Activated B cell treated with CpG ODN at 0.5 μM for 24 hours (primary cell): ENCODE measurements at regions not wholly inside any gene's neighbourhood (a gene's known extent, or its start where the extent isn't known, plus 50 kb on each side); places are given as distances from the start of the nearest gene placed in this dataset.
"Not testable (repeated sequence)": the region's sequence is repeated elsewhere in the genome, so short reads cannot be mapped to it uniquely, and the experiment has no call there.

ENCODE experiments used
- ATAC-seq: fragments of 200-7000 bp; cut with Tn5 transposase; one replicate; pipeline ENCODE4 v1.10.0; 2021; ENCODE audit warnings: low read depth, mild to moderate bottlenecking, moderate library complexity
- CTCF ChIA-PET: fragments of 350-600 bp; sonication (Branson Sonifier 250); formaldehyde crosslinking; loops from one replicate; lab custom pipeline; 2021; ENCODE audit warnings: antibody characterized with exemption; lab: Charles Lee
- POLR2A ChIA-PET: fragments of 350-600 bp; sonication (Branson Sonifier 250); formaldehyde crosslinking; loops from one replicate; lab custom pipeline; 2021; ENCODE audit warnings: antibody characterized with exemption; lab: Charles Lee
- DNase-seq: peaks from one replicate; pipeline ENCODE4 v3.0.0; 2022
- H3K27ac Mint-ChIP-seq: one replicate; pipeline ENCODE4 v1.8.0; 2020; ENCODE audit warnings: mixed read lengths
- H3K27me3 Mint-ChIP-seq: one replicate; pipeline ENCODE4 v1.8.0; 2021; ENCODE audit warnings: mixed read lengths
- H3K36me3 Mint-ChIP-seq: one replicate; pipeline ENCODE4 v1.8.0; 2021; ENCODE audit warnings: low read depth, mixed read lengths
- H3K4me1 Mint-ChIP-seq: one replicate; pipeline ENCODE4 v1.8.0; 2021; ENCODE audit warnings: mixed read lengths
- H3K4me3 Mint-ChIP-seq: one replicate; pipeline ENCODE4 v1.8.0; 2020; ENCODE audit warnings: mild to moderate bottlenecking, mixed read lengths
- H3K9me3 Mint-ChIP-seq: one replicate; pipeline ENCODE4 v1.8.0; 2020; ENCODE audit warnings: mixed read lengths
- intact Hi-C: fragments of 100-400 bp; cut with micrococcal nuclease; formaldehyde crosslinking; loops from one replicate; pipeline ENCODE4 v1.15.1; 2024
- TF ChIP-seq, protein P1 (sequence below): fragments of 200-600 bp; IDR thresholded peaks from one replicate; pipeline ENCODE4 v1.8.0; 2022; ENCODE audit warnings: antibody characterized with exemption, mild to moderate bottlenecking

DNA sequence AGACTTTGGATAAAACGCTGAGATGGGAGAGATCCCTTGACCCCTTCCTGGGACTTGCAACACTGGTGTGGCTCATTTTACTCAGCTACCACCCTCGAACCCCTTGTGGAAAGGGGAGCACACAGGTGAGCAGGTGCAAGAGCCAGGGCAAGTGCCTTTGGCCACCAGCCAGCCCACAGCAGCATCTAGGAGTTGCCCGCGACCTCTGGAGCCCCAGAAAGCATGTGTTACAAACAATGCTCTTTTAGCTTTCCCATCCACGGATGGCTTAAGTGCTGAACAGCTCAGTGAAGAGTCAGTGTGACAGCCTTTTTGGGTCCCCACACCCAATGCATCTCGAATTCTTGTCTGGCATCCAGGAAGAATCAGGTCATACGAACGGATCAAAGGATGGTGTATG lies 197.8 kb downstream of the MEMO1 start:
- DNase-seq (no peak), ATAC-seq (no peak)
- TF ChIP-seq, protein P1, sequence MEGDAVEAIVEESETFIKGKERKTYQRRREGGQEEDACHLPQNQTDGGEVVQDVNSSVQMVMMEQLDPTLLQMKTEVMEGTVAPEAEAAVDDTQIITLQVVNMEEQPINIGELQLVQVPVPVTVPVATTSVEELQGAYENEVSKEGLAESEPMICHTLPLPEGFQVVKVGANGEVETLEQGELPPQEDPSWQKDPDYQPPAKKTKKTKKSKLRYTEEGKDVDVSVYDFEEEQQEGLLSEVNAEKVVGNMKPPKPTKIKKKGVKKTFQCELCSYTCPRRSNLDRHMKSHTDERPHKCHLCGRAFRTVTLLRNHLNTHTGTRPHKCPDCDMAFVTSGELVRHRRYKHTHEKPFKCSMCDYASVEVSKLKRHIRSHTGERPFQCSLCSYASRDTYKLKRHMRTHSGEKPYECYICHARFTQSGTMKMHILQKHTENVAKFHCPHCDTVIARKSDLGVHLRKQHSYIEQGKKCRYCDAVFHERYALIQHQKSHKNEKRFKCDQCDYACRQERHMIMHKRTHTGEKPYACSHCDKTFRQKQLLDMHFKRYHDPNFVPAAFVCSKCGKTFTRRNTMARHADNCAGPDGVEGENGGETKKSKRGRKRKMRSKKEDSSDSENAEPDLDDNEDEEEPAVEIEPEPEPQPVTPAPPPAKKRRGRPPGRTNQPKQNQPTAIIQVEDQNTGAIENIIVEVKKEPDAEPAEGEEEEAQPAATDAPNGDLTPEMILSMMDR, result no peak
- ChIA-PET CTCF (no interaction called here), POLR2A (no interaction called here)
- peaks cover 15% of the 10 kb centered on the region for H3K4me1 Mint-ChIP-seq
- intact Hi-C loops, result no loop called here
- H3K4me3 Mint-ChIP-seq, result no peak overlapping the region
- no peaks in the 10 kb centered on the region for H3K9me3 Mint-ChIP-seq
- no peaks in the 10 kb centered on the region for H3K36me3 Mint-ChIP-seq
- H3K27ac Mint-ChIP-seq, result no peak overlapping the region
- no peaks in the 10 kb centered on the region for H3K27me3 Mint-ChIP-seq

DNA sequence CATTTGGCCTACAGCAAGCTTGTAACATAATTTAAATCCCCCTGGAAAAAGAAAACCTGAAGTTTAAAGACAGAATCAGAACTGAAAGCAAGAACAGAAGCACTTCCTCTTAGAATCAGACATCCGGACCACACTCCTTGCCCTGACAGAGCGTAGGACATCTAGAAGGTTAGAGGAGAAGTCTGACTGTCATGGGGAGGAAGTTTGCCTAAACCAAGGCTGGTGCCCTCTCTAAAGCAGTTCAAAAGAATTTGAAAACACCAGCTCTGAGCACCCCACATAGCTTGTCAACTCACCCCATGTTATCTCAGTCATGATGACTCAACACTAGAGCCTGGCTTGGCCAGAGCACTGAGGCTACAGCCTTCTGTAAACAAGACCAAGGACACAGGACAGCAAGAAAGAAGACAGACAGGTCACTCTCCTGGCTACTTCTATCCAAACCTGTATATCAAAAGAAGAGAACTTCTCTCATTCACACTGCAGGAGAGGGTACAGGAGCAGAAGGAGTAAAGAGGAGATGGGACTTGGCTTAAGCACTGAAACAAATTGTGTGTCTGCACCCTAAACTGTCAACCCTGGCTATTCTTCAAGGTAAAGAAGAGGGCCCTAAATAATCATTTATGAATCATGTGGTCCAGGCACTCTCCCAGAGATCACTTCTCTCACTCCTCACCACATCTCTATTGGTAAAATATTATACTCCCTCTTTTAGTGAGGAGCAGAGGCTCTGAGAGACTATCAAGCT lies 198.6 kb downstream of the MEMO1 start:
- Mint-ChIP-seq H3K4me3 (peak overlapping the region; percentile 1), H3K27ac (peak overlapping the region; percentile 90), H3K36me3 (no peaks in the 10 kb centered on the region), H3K27me3 (no peaks in the 10 kb centered on the region), H3K4me1 (peaks cover 15% of the 10 kb centered on the region), H3K9me3 (no peaks in the 10 kb centered on the region)
- DNase-seq (no peak), ATAC-seq (peak; percentile 84)
- ChIA-PET CTCF (no interaction called here), POLR2A (no interaction called here)
- TF ChIP-seq, protein P1, result no peak
- intact Hi-C loops, result no loop called here

DNA sequence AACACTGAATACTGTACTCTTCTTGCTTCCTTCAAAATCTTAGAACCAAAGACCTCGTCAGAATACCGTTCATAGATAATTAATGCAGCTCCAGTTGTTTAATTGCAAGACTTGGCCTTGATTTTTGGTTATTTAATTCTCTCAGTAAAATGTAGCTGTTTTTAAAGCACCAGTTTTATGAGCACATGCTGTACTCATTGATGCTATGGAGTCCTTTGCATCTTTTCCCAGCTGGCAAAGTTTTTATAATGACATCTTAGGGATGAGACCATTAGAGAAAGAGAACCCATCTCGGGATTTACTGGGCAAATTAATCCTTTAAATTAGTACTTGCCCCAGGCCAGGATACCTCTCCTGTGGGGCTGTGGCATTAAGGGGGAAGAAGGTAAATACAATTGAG lies 199.3 kb downstream of the MEMO1 start:
- intact Hi-C loops, result no loop called here
- ChIA-PET CTCF (interaction anchor here (1.2 kb wide), 1 partner anchor 75 kb away, joined by 3 read pairs; no protein-coding TSS in a partner anchor), POLR2A (no interaction called here)
- Mint-ChIP-seq H3K4me1 (peaks cover 15% of the 10 kb centered on the region), H3K27me3 (no peaks in the 10 kb centered on the region), H3K4me3 (no peak overlapping the region), H3K27ac (peak overlapping the region; percentile 90), H3K9me3 (no peaks in the 10 kb centered on the region), H3K36me3 (no peaks in the 10 kb centered on the region)
- TF ChIP-seq, protein P1, result no peak
- no peak for ATAC-seq
- no peak for DNase-seq

DNA sequence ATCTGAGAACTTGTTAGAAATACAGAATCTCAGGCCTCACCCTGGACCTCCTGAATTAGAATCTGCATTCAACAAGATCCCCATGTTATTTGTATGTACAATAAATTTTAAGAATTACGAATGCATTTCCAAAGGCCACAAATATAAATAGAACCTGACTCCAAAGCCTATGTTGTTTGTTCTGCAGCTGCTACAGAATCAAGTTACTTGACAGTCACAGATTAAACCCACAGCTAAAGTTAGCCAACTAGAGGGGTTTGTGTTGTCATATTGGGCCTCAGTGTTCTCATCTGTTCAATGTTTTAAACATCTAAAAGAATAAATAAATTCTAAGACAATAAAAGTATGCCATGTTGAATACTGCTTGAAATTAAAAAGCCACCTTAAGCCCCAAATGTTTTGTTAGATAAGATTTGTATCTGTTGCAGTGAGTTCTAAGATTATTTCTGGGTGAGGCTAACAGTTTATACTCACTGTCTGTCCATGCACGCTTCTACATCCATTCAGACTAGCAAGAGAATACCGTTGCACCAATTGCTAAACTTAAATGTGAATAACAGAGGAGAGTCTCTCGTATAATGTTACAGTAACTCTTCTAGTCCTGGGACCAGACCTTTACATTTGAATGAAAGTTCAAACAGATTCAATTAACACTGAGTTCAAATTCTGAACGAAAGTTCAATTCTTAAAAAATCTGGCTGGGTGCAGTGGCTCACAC lies 200.4 kb downstream of the MEMO1 start:
- CTCF ChIA-PET, result interaction anchor here (1.2 kb wide), 1 partner anchor 77 kb away, joined by 3 read pairs; no protein-coding TSS in a partner anchor
- POLR2A ChIA-PET, result no interaction called here
- DNase-seq (no peak), ATAC-seq (no peak)
- no peak overlapping the region for H3K27ac Mint-ChIP-seq
- TF ChIP-seq, protein P1, result no peak
- no peak overlapping the region for H3K4me3 Mint-ChIP-seq
- H3K27me3 Mint-ChIP-seq, result no peaks in the 10 kb centered on the region
- peaks cover 15% of the 10 kb centered on the region for H3K4me1 Mint-ChIP-seq
- intact Hi-C loops, result no loop called here
- no peaks in the 10 kb centered on the region for H3K36me3 Mint-ChIP-seq
- no peaks in the 10 kb centered on the region for H3K9me3 Mint-ChIP-seq

DNA sequence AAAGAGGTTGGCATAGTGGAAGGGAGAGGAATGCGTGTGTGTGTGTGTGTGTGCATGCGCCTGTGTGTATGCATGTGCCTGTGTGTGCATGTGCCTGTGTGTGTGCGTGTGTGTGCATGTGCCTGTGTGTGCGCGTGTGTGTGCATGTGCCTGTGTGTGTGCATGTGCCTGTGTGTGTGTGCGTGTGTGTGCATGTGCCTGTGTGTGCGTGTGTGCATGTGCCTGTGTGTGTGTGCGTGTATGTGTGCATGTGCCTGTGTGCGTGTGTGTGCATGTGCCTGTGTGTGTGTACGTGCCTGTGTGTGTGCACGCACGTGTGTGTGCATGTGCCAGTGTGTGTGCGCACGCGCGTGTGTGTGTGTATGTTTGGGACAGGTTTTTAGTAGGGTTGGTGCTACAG lies 205.1 kb downstream of the MEMO1 start:
- ChIA-PET POLR2A (no interaction called here), CTCF (no interaction called here)
- Mint-ChIP-seq H3K4me1 (no peaks in the 10 kb centered on the region), H3K4me3 (no peak overlapping the region), H3K9me3 (no peaks in the 10 kb centered on the region), H3K36me3 (no peaks in the 10 kb centered on the region), H3K27ac (no peak overlapping the region), H3K27me3 (no peaks in the 10 kb centered on the region)
- TF ChIP-seq, protein P1, result no peak
- ATAC-seq, result no peak
- intact Hi-C loops, result no loop called here
- no peak for DNase-seq

DNA sequence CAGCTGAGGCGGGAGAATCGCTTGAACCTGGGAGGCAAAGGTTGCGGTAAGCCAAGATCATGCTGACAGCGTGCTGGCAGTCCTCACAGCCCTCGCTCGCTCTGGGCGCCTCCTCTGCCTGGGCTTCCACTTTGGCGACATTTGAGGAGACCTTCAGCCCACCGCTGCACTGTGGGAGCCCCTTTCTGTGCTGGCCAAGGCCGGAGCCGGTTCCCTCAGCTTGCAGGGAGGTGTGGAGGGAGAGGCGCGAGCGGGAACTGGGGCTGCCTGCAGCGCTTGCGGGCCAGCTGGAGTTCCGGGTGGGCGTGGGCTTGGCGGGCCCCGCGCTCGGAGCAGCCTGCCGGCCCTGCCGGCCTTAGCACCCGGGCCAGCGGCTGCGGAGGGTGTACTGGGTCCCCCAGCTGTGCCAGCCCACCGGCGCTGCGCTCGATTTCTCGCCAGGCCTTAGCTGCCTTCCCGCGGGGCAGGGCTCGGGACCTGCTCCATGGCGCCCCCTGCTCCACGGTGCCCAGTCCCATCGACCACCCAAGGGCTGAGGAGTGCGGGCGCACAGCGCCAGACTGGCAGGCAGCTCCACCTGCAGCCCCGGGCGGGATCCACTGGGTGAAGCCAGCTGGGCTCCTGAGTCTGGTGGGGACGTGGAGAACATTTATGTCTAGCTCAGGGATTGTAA lies 207.2 kb downstream of the MEMO1 start:
- DNase-seq, H3K9me3 Mint-ChIP-seq, H3K27ac Mint-ChIP-seq, H3K4me1 Mint-ChIP-seq, ATAC-seq, POLR2A ChIA-PET, H3K36me3 Mint-ChIP-seq, intact Hi-C loops, H3K27me3 Mint-ChIP-seq, CTCF ChIA-PET, H3K4me3 Mint-ChIP-seq: not testable (repeated sequence)
